Stimulated activated CD8-positive, alpha-beta memory T cell treated with anti-CD3 and anti-CD28 coated beads, Interleukin-7, amount 100 ng/mL, for 4 hours (primary cell): ENCODE measurements at regions not wholly inside any gene's neighbourhood (a gene's known extent, or its start where the extent isn't known, plus 50 kb on each side); places are given as distances from the start of the nearest gene placed in this dataset.
"Not testable (repeated sequence)": the region's sequence is repeated elsewhere in the genome, so short reads cannot be mapped to it uniquely, and the experiment has no call there.

ENCODE experiments used
- DNase-seq, 2 donors: peaks; one replicate each; pipeline ENCODE4 v3.0.0-alpha.2; 2020; ENCODE audit warnings: low read depth in 2 of 2

DNA sequence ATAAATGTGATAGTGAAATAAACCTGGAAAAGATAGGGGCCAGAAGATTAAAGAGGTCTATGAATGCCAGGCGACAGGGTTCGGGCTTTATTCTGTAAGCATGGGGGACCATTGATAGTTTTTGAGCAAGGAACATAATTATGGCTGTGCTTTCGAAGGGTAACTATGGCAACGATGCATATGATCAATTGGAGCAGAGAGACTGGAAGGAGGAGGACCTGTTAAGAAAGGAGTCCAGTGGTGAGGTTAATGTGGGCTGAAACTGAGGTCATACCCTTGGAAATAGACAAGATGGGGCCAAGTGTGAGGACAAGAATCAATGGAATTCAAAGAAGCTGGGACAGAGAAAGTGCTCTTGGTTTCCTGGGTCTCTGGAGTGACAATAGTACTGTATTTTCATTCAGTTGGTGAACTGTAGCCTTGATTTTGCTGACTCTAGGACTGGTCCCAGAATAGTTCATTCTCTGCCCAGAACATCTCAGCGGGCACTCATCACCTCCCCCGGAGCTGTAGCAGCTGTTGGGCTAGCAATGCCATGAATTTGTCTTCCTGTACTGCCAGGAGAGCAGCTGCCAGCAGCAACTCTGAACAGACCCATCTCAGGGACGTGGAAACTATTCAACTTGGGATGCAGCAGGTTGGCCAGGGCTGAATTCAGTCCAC is 108.4 kb downstream of the SRGAP2 start:
- not testable (repeated sequence) for DNase-seq

- DNase-seq = not testable (repeated sequence)
Measured at GRCh38 chr1:206312274-206312665, 108.9 kb downstream of the SRGAP2 start.

DNA sequence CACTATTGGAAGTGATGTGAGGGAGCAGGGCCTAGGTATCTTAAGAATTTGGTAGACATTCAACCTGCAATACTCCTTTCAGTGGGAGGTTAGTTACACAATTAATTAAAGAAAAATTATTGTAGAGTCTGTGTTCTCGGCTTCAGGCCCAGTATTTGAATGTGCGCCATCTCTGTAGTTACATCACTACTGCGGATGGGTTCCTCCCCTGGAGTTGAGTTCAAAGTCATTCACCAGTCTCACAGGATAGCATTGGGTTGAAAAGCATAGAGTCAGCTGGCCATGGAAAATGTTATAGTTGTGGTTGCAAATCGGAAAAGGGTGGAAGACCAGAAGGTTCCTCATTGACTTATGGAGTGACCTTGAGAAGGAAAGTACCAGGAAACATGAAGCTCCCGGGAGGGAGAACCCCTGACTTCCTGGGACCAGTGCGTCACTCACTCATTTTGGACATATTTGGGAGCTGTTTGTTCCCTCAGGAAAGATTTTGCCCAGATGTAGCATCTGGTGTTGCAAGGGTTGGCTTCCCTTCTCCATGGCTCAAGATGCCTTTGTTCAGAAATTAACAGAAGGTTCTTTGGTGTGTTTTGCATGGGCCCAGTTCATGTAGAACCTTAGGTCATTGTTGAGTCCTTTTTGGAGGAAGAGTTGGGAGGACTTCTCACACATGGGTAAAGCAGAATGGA is 111.8 kb downstream of the SRGAP2 start:
- DNase-seq = not testable (repeated sequence)

DNA sequence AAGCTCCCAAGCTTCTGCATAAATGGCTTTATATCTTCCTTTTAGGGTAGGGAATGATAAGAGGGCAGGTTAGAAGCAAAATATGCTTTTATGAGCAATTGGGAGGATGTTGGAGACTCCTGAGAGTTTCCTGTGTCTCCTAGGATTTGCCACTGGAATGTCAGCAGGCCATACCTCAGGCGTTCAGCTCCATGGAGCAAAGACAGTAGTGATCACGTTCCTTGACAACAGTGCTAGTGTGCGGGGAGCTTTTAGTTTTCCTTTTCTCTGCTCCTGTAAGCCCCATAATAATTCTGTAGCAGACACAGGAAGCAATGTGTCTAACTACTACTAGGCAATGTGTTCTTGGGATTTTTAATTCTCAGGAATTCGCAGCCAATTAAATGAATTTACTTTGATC is 113.6 kb downstream of the SRGAP2 start:
- DNase-seq = not testable (repeated sequence)

- DNase-seq = not testable (repeated sequence)
Measured at GRCh38 chr1:206317878-206318514, 114.7 kb downstream of the SRGAP2 start.

GRCh38 chr1:206320227-206320626 is 116.9 kb downstream of the SRGAP2 start:
- DNase-seq = not testable (repeated sequence)

DNA sequence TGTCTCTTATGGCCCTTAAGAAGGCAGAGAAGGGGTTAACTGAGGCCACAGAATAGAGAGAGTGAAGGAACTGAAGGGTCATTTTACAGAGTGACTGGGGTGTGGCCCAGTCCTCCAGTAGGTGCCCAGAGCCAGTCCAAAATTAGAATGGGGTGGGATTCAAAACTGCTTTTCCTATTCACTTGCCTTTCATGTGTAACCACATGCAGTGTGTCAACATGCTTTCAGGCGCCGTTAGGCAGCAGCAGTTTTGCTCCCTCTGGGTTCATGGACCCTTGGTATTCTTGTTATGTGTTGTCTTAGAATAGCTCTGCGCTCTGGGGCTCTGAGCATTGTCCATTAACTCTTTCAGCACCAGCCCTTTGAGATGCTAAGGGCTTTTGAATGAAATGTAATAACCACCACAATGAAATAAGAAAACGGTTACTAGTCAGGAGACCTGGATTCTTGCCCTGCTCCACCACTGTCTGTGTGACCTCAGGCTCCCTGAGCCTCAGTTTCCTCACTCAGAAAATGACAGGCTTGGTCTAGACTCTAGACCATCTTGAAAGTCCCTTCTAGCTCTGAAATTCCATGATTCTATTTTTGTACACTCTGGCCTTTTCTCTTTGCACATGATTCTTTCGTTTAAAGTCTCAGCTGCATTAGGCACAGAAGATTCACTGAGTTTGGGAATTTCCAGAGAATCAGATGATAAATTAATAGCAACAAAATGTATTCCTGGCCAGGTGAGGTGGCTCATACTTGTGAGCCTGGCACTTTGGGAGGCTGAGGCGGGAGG is 123.0 kb downstream of the SRGAP2 start:
- DNase-seq = not testable (repeated sequence)

DNA sequence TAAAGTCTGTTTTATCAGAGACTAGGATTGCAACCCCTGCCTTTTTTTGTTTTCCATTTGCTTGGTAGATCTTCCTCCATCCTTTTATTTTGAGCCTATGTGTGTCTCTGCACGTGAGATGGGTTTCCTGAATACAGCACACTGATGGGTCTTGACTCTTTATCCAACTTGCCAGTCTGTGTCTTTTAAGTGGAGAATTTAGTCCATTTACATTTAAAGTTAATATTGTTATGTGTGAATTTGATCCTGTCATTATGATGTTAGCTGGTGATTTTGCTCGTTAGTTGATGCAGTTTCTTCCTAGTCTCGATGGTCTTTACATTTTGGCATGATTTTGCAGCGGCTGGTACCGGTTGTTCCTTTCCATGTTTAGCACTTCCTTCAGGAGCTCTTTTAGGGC is 128.3 kb downstream of the SRGAP2 start:
- not testable (repeated sequence) for DNase-seq

DNA sequence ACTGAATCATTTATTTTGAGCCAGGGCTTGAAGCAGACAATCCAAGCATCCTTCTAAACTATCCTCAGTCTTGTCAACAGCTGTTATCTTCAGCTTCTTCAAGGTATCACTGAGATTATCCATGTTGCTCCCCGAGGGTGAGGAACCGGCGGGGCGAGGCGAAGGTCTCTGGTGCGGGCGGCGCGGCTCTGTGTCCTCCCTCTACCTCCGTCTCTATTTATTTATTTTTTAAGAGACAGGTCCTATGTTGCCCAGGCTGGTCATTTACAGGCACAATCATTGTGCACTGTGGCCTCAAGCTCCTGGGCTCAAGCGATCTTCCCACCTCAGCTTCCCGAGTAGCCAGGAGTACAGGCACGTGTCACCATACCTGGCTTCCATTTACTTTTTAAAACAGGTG is 130.0 kb downstream of the SRGAP2 start:
- not testable (repeated sequence) for DNase-seq

DNA sequence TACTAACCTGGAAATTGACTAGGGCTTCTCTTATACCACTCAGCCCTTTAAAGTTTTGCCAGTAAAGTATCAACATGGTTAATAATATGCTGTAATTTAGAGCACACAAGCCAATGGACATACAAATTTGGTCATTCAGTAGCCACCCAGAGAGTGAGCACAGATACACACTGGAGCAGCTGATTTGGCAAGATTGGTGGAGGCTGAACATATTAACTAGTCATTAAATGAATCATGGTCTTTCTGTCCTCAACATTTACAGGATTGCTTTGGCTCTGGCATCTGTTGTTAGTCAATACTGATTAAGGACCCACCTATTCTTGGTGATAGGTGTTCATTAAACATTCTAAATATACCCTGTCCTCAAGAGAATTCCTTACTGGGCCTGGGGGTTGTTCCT is 130.6 kb downstream of the SRGAP2 start:
- DNase-seq = not testable (repeated sequence)

DNA sequence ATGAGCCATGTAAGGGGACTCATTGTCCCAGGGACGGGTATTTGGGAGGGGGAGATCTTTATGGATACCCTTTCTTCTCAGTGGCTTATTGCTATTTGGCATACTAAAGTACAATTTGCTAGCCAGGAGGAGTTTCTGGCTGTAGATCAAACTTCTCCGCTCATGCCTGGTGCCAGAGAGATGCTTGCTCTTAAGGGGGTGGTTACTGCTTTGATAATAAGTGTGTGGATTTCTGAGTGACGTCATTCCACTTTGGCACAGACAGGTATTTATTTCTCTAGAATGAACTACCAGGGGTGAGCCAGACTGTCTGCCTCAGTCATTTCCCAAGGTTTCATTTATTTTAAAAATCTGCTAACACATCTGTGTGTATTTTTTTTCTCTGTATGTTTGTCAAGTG is 131.1 kb downstream of the SRGAP2 start:
- not testable (repeated sequence) for DNase-seq

DNA sequence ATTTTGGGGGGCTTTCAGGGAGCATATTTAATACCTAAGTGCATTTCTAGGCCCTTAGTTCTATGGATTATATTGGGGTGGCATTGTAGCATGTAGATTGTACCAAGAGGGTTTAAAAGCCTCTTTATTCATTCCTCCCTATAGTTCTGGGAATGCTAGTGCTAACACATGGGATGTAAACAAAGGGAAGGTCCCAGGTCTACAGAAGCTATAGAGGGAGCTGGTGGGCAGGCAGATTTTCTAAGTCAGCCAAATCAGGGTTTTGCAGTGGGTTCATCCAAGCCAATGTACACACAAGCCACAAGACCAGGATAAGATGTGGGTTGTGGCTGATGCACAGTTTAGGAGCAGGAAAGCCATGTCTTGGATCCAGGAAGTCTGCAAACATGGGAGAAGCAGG is 131.8 kb downstream of the SRGAP2 start:
- not testable (repeated sequence) for DNase-seq

GRCh38 chr1:206335875-206336846 is 132.8 kb downstream of the SRGAP2 start:
- not testable (repeated sequence) for DNase-seq

DNA sequence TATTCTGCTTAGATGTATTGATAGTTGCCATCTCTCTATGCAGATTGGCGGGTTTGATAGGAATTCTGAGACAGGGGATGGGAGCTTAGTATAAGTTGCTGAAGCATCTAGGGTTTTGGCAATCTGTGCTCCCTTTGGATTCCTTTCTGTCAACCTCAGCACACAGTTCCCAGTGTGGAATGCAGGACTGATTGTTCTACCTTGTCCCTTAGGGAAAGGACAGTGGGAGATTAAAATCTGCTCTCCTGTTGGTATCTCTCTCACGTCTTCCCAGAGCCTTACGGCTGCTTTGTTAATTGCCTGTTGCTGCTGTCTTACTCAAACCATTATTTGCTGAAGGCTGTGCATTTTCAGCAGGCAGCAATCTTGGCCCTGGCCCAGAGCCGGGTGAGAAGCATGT is 133.3 kb upstream of the IKBKE start:
- DNase-seq = not testable (repeated sequence)

DNA sequence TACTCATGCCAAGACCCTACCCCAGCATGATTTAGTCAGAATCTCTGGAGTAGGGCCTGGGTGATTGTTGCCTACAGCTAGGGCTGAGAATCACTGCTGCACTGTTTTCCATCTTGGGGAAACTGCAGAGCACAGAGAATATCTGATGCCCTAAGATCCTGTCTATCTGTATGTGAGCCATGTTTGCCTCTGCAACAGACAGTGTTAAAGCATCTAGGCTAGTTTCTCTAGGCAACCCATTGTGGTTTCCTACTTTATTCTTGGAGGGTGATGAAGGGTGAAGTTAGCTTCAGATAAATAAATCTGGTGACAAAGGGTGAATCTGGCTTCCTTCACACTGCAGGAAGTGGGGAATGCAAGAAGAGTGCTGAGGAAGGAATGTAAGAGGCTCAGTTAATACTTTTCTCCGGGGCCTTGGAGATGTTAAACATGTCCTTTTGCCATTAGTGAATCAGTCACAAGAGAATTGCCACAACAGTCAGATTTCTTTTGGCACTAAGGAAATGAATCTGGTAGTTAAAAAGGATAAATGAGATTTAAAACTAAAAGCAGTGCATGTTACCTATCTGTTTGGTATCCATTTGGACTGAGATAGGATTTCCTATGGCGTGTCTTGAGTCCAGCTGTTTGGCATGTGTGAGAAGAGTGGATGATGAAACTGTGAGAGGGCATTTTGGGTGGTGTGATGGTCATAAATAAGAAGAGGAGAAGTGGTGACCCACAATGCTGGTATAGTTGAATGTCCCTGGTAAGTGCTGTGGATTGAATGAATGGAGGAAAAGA is 119.6 kb upstream of the IKBKE start:
- DNase-seq = not testable (repeated sequence)

DNA sequence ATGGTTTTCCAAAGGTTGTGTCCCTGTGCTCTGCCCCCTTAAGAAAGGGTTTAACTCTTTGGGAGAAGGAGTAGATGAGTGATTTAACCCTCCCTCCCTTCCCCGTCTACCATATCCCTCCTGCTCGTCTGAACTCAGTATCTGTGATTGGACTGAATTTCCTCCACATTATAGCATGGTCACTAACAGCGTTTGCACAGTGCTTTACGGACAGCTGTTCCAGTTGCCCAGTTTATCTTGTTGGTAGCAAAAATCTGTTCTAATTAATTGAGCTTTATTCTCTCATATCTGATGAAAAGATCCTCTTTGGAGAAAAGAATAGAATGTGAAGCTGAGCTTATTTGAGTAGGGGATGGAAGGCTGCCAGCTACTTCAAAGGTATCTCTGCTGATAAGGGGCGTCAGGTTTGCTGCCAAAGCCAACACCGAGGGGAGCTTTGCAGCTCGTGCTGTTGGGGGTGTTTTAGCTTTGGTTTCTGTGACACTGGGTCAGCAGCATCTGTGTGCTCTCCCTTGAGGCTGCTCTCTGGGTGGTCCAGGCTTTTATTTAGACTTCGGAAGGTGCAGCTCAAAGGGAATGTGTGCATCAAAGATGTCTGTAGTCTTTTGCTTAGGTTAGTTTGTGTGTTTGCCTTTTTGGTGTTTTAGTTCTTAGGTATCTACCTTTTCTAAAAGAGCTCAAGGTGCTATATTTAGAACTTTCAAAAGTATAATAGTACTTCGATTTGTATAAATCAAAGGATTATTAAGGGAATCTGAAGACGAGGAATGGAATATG is 118.8 kb upstream of the IKBKE start:
- DNase-seq = not testable (repeated sequence)

GRCh38 chr1:206356310-206356709 is 114.0 kb upstream of the IKBKE start:
- DNase-seq = not testable (repeated sequence)

DNA sequence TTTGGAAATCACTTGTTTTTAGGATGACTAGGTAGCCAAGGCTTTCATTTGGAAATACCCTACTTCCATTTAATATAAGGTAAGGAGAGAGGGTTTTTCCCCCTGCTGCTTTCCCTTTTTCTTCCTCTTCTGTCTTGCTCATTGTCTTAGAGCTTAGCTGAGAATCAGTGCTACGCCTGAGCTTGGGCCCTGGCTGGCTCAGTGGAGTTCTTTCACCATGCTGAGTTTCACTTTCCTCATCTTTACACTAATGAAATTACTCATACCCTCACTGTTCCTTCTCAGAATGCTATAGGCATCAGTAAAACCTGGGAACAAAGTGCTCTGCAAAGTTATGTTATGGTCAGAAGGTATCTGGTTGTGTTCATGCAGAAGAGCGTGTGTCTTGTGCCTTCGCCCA is 112.3 kb upstream of the IKBKE start:
- DNase-seq = not testable (repeated sequence)

- DNase-seq = not testable (repeated sequence)
Measured at GRCh38 chr1:206358771-206359170, 111.5 kb upstream of the IKBKE start.
